HepG2 (cell line): ENCODE measurements at regions not wholly inside any gene's neighbourhood (a gene's known extent, or its start where the extent isn't known, plus 50 kb on each side); places are given as distances from the start of the nearest gene placed in this dataset.

Experiments
- ATAC-seq: fragments of 200-7000 bp; cut with Tn5 transposase; 3 replicates; pipeline ENCODE4 v1.9.1; 2020; ENCODE audit warnings: mild to moderate bottlenecking, moderate library complexity
- BruUV-seq: library from RNA; stranded (reverse); fragments of 400-500 nt; replicated peaks from 2 replicates; lab custom pipeline; 2021; lab: Mats Ljungman, UMichigan
- CTCF ChIA-PET: fragments of 300-600 bp; formaldehyde crosslinking; extraction: SDS; loops from one replicate; lab custom pipeline; 2021; ENCODE audit warnings: low total read pairs, inconsistent platforms, low intra/inter-chr PET ratio; lab: Yijun Ruan, JAX
- POLR2A ChIA-PET: fragments of 350-600 bp; sonication (Branson Sonifier 250); formaldehyde crosslinking; loops from one replicate; lab custom pipeline; 2020; ENCODE audit warnings: antibody characterized with exemption, inconsistent platforms; lab: Yijun Ruan, JAX
- DNase-seq: peaks from one replicate; pipeline ENCODE4 v3.0.0-alpha.2; 2015; ENCODE audit warnings: low spot score
- FAIRE-seq: peaks from 3 replicates; lab custom pipeline; 2011; peaks lifted over from hg19 to GRCh38; lab: Jason Lieb, UNC
- H2AFZ ChIP-seq: one replicate; pipeline ENCODE4 v1.6.1; 2011; ENCODE audit warnings: low read length, inconsistent platforms
- H3K27ac ChIP-seq: fragments of 300-600 bp; 3 replicates; pipeline ENCODE4 v1.8.0; 2011; ENCODE audit warnings: mixed run types, mild to moderate bottlenecking, mixed read lengths, low read length, inconsistent platforms; ENCODE audit not compliant: insufficient read depth; ENCODE audit errors: extremely low read length
- H3K27me3 ChIP-seq, 2 experiments: fragments of 200-600 bp in 1 of 2; 2 replicates in 1 of 2; 3 replicates in 1 of 2; pipeline versions ENCODE4 v1.6.0 to v1.8.0; 2011; ENCODE audit warnings: low read length in 2 of 2, mild to moderate bottlenecking in 2 of 2, moderate library complexity in 2 of 2, inconsistent platforms in 1 of 2; ENCODE audit not compliant: insufficient read depth in 2 of 2, control insufficient read depth in 1 of 2
- H3K36me3 ChIP-seq, 2 experiments: fragments of 200-600 bp in 1 of 2; replicated peaks in 1 of 2; 2 replicates in 1 of 2; 3 replicates in 1 of 2; pipeline versions ENCODE4 v1.5.1 to v1.8.0; 2011; ENCODE audit warnings: low read length in 2 of 2, inconsistent platforms in 1 of 2; ENCODE audit not compliant: insufficient read depth in 2 of 2, control insufficient read depth in 1 of 2
- H3K4me1 ChIP-seq: 2 replicates; pipeline ENCODE4 v1.5.1; 2012; ENCODE audit warnings: low read length, inconsistent platforms; ENCODE audit not compliant: insufficient read depth
- H3K4me2 ChIP-seq: 2 replicates; pipeline ENCODE4 v1.6.0; 2011; ENCODE audit warnings: low read depth, low read length, inconsistent platforms
- H3K4me3 ChIP-seq, 3 experiments: fragments of 200-600 bp in 1 of 3; sonication (generic), shearing (Covaris generic) in 1 of 3; replicated peaks in 1 of 3; 2 replicates each; pipeline ENCODE4 v1.5.1; 2011 to 2016; ENCODE audit warnings: low read length in 3 of 3, inconsistent platforms in 2 of 3, low read depth in 2 of 3, mild to moderate bottlenecking in 2 of 3, control low read depth in 1 of 3, mixed read lengths in 1 of 3; ENCODE audit not compliant: insufficient read depth in 1 of 3
- H3K79me2 ChIP-seq: one replicate; pipeline ENCODE4 v1.6.1; 2011; ENCODE audit warnings: low read length, inconsistent platforms; ENCODE audit not compliant: insufficient read depth
- H3K9ac ChIP-seq: 2 replicates; pipeline ENCODE4 v1.6.0; 2011; ENCODE audit warnings: mild to moderate bottlenecking, low read depth, low read length, inconsistent platforms; ENCODE audit not compliant: insufficient read depth
- H3K9me3 ChIP-seq: 2 replicates; pipeline ENCODE4 v1.5.1; 2012; ENCODE audit warnings: mild to moderate bottlenecking, low read length
- H4K20me1 ChIP-seq: 2 replicates; pipeline ENCODE4 v1.6.0; 2011; ENCODE audit warnings: inconsistent platforms, mild to moderate bottlenecking, low read length, moderate library complexity; ENCODE audit not compliant: insufficient read depth
- GATA4 ChIP-seq: sonication (generic); IDR thresholded peaks from 2 replicates; pipeline ENCODE4 v1.6.1; 2016; ENCODE audit warnings: antibody characterized with exemption, low read depth, borderline replicate concordance
- HMG20B ChIP-seq: conservative IDR thresholded peaks from 2 replicates; pipeline ENCODE4 v1.6.1; 2016; ENCODE audit warnings: missing genetic modification reagents, missing compliant biosample characterization
- KIAA2018 ChIP-seq: sonication (generic); formaldehyde crosslinking; IDR thresholded peaks from 2 replicates; pipeline ENCODE4 v1.5.0; 2020; ENCODE audit warnings: mild to moderate bottlenecking, missing genetic modification reagents, borderline replicate concordance
- MLX ChIP-seq: IDR thresholded peaks from 2 replicates; pipeline ENCODE4 v1.6.1; 2016
- NFRKB ChIP-seq: fragments of 450-650 bp; IDR thresholded peaks from 2 replicates; pipeline ENCODE4 v1.6.1; 2017
- NFYB ChIP-seq: sonication (generic); formaldehyde crosslinking; IDR thresholded peaks from 2 replicates; pipeline ENCODE4 v1.4.0; 2020; ENCODE audit warnings: missing genetic modification reagents
- RNF219 ChIP-seq: sonication (generic); formaldehyde crosslinking; IDR thresholded peaks from 2 replicates; pipeline ENCODE4 v1.5.0; 2020; ENCODE audit warnings: mild to moderate bottlenecking, missing genetic modification reagents
- ZBTB38 ChIP-seq: sonication (generic); formaldehyde crosslinking; IDR thresholded peaks from 2 replicates; pipeline ENCODE4 v1.5.1; 2020; ENCODE audit warnings: mild to moderate bottlenecking, missing genetic modification reagents
- ZNF263 ChIP-seq: sonication (generic); formaldehyde crosslinking; IDR thresholded peaks from 2 replicates; pipeline ENCODE4 v1.4.0; 2020; ENCODE audit warnings: missing genetic modification reagents
- ZNF350 ChIP-seq: sonication (generic); formaldehyde crosslinking; IDR thresholded peaks from 2 replicates; pipeline ENCODE4 v1.4.0; 2020; ENCODE audit warnings: mild to moderate bottlenecking, low read depth, missing genetic modification reagents, borderline replicate concordance
- ZNF615 ChIP-seq: sonication (generic); formaldehyde crosslinking; IDR thresholded peaks from 2 replicates; pipeline ENCODE4 v1.5.0; 2020; ENCODE audit warnings: mild to moderate bottlenecking, missing genetic modification reagents, borderline replicate concordance
- ZNF713 ChIP-seq: sonication (generic); formaldehyde crosslinking; IDR thresholded peaks from 2 replicates; pipeline ENCODE4 v1.4.0; 2020; ENCODE audit warnings: mild to moderate bottlenecking, missing genetic modification reagents
- ZNF891 ChIP-seq: sonication (generic); formaldehyde crosslinking; IDR thresholded peaks from 2 replicates; pipeline ENCODE4 v1.5.0; 2020; ENCODE audit warnings: mild to moderate bottlenecking, missing genetic modification reagents
- WGBS: methylation state at CpG from one replicate; pipeline ENCODE4 v1.1.6; 2017; ENCODE audit warnings: low lambda C conversion rate; 5-methylcytosine and 5-hydroxymethylcytosine counted together
- in situ Hi-C: cut with HindIII; loops from 2 replicates; pipeline ENCODE4 v1.10.0; 2017; ENCODE audit warnings: low pct_unique_long_range_greater_than_20kb; ENCODE audit not compliant: extremely low pct_ligation_motif_present
- intact Hi-C: fragments of 100-400 bp; cut with micrococcal nuclease; formaldehyde crosslinking; loops from one replicate; pipeline ENCODE4 v1.10.0; 2022; ENCODE audit not compliant: unreplicated experiment

GRCh38 chr1:232557502-232558191 is 72.3 kb downstream of the SIPA1L2 start (continued):
- TF ChIP-seq KIAA2018 (CRISPR knock-in tag) = no peak

- H3K27ac ChIP-seq = no peak overlapping the region
- no peaks in the 10 kb centered on the region; a peak in 1 of 5 replicates for H3K27me3 ChIP-seq
- no peak for DNase-seq
- ATAC-seq = no peak
- H3K9me3 ChIP-seq = no peaks in the 10 kb centered on the region
- intact Hi-C loops (no loop called here), in situ Hi-C loops (no loop called here)
- no peaks in the 10 kb centered on the region for H3K79me2 ChIP-seq
- H3K4me2 ChIP-seq = no peak overlapping the region
- no peaks in the 10 kb centered on the region for H3K4me1 ChIP-seq
- TF ChIP-seq RNF219 (no peak), MLX (CRISPR knock-in tag) (no peak), ZNF350 (CRISPR knock-in tag) (no peak), NFYB (no peak), HMG20B (CRISPR knock-in tag) (no peak), ZNF615 (CRISPR knock-in tag) (no peak), ZBTB38 (CRISPR knock-in tag) (no peak), ZNF263 (CRISPR knock-in tag) (no peak), ZNF891 (CRISPR knock-in tag) (no peak), GATA4 (no peak), ZNF713 (CRISPR knock-in tag) (no peak), NFRKB (no peak)
- ChIA-PET CTCF (no interaction called here), POLR2A (no interaction called here)
- BruUV-seq = no TSS peak
- FAIRE-seq = no peak
- 50% methylated on average over 7 of the region's 7 CpGs for WGBS
- H3K9ac ChIP-seq = no peak overlapping the region
- no peak overlapping the region for H3K4me3 ChIP-seq
- no peak overlapping the region for H2AFZ ChIP-seq
- H4K20me1 ChIP-seq = no peaks in the 10 kb centered on the region
- H3K36me3 ChIP-seq = no peaks in the 10 kb centered on the region
Observed at GRCh38 chr1:232557096-232557495, 72.8 kb downstream of the SIPA1L2 start.
